ENCODE measurements at regions not wholly inside any gene's neighbourhood (a gene's known extent, or its start where the extent isn't known, plus 50 kb on each side); places are given as distances from the start of the nearest gene placed in this dataset.

GRCh38 chr4:4776934-4777333, 82.5 kb upstream of the MSX1 start:
- DNase-seq (ENCODE audit: extremely low read depth in 1 of 11, low read depth in 9 of 11, low spot score in 4 of 11), result no peak

DNA sequence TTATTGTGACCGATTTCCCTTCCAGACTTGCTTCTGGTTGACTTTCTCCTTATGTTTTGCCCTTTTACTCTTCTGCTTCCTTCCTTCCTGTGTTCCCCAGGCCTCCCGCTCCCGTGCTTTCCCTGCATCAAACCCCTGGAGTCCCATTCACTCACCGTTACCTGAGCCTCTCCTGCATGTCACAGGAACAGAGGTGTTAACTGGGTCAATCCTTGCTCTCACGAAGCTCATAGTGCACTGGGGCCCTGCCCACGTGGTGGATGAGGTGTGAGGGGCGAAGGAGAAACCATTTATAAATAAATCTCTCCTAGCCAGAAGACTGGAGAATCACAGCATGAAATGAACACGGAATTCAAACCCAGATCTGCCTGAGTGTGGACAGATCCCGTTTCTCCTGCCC, 83.1 kb upstream of the MSX1 start:
- no peak for DNase-seq (ENCODE audit: extremely low read depth in 1 of 11, low read depth in 9 of 11, low spot score in 4 of 11)

- DNase-seq (ENCODE audit: extremely low read depth in 1 of 11, low read depth in 9 of 11, low spot score in 4 of 11), result no peak
Observed at GRCh38 chr4:4775493-4776004, 83.9 kb upstream of the MSX1 start.

DNA sequence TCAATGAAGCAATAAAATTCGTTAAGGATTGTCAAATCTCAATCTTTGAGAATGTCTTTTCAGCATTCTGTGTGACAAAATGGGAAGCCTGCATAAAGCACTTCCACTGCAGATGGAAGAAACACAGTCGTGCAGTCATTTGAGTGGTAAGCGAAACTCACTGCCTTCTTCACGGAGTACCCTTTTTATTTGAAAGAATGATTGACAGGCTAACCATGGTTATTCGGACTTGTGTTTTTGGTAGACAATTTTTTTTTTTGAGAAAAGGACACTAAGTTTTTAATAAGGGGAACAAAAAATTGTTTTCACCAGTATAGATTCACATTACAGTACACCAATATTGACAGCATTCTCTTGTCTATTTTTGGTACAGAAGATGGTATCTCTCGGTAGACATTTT, 86.9 kb upstream of the MSX1 start:
- DNase-seq (ENCODE audit: extremely low read depth in 1 of 11, low read depth in 9 of 11, low spot score in 4 of 11), result no peak

- no peak for DNase-seq (ENCODE audit: extremely low read depth in 1 of 11, low read depth in 9 of 11, low spot score in 4 of 11)
Observed at GRCh38 chr4:4771160-4771559, 88.3 kb upstream of the MSX1 start.

DNA sequence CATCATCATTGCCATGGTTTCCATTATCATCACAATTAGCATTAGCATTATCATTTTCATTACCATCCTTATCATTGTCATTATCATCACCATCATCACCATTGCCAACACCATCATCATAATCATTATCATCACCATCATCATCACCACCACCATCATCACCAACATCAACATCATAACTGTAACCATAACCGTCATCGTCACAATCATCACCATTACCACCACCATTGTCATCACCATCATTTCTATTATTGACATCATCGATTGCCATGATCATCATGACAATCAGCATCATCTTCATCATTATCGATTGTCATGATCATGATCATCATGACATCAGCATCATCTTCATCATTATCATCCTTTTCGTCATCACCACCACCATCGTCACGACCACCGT, 88.9 kb upstream of the MSX1 start:
- no peak for DNase-seq (ENCODE audit: extremely low read depth in 1 of 11, low read depth in 9 of 11, low spot score in 4 of 11)

- DNase-seq (ENCODE audit: extremely low read depth in 1 of 11, low read depth in 9 of 11, low spot score in 4 of 11), result no peak
Observed at GRCh38 chr4:4766564-4766963, 92.9 kb upstream of the MSX1 start.

DNA sequence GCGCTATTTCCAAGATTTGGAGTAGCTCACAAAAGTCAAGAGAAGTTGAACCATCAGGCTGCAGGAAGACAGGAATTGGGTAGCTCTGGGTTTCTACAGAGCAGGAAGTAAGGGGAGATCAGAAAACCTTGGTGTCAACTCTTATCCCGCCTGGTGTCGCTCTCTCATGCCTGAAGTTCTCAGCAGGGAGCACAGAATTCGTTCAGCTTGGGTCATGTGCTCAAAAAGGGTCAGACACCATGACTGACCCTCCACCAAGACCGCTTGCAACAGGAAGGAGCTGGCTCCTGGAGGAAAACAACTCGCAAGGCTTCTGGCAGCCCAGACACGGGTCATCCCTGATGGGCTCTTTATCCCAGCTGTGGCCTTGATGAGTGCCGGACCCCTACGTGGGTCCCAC, 93.7 kb upstream of the MSX1 start:
- DNase-seq (ENCODE audit: extremely low read depth in 1 of 11, low read depth in 9 of 11, low spot score in 4 of 11), result no peak

DNA sequence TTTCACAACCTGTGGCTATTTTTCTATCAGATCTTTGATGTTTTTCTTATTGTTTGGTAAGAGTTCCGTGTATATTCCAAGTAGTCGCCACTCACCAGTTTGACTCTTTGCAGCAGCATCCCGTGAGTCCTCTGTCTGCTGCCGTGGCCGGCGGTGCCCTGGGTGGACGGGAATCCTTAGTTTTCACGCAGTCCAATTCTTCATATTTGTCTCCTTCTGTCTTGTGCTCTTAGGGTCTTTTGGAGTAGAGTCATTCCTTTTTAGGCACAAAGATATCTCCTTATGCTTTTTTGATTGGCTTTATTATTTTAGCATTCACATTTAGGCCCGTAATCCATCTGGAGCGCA, 94.9 kb upstream of the MSX1 start:
- no peak for DNase-seq (ENCODE audit: extremely low read depth in 1 of 11, low read depth in 9 of 11, low spot score in 4 of 11)

DNA sequence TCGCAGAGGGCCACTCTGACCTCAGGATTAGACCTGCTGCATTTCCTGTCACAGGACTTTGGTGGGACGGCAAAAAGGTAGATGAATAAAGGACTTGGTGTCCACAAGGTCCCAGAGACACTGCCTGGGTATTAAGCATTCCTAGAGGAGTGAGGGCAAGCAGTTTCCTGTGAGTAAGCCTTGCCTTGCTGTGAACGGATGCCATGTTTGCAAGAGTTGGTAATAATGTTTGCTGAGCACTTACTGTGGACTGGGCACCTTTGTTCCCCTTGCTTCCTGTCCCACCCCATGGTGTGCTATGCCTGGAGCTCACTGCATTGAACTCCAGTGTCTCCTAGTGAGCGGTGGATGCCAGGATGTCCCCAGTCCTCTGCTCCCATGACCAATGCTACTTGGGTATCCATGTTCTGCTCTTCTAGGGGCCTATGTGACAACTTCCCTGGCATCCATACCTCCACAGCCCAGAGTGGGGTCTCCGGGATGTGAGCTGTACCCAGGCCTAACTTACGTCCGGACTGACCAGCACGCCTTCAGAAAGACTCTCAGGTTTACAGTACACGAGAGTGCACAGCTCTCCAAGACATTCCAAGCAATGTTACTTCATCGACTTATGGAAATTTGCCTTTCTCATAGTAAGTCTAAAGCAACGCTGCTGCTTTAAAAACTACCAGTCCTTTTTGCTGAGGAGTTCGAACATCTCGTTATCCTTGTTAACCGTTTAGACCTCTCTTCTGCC, 95.5 kb upstream of the MSX1 start:
- no peak for DNase-seq (ENCODE audit: extremely low read depth in 1 of 11, low read depth in 9 of 11, low spot score in 4 of 11)

- DNase-seq (ENCODE audit: extremely low read depth in 1 of 11, low read depth in 9 of 11, low spot score in 4 of 11), result peak in 10 of 11 donors; percentile 31 to 78 (median 54)
Observed at GRCh38 chr4:4762909-4763821, 96.3 kb upstream of the MSX1 start.

DNA sequence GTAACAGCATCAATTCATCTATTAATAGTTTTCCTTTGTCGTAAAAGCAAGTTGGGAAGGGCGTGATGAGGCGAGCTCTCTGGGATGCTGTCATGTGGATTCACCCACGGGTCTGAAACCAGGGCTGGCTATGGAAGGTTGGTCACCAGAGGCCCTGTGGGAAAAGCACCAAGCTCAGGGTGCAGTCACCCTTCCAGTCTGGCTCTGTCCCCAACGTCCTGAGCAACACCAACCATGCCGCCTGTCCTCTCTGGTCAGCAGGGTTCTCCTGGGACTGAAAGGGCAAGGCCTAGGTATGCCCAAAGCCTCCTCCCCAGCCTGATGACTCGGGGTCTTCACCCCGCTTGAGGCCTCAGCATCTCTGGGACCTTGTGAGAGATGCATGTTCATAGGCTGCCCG, 97.2 kb upstream of the MSX1 start:
- no peak for DNase-seq (ENCODE audit: extremely low read depth in 1 of 11, low read depth in 9 of 11, low spot score in 4 of 11)

DNA sequence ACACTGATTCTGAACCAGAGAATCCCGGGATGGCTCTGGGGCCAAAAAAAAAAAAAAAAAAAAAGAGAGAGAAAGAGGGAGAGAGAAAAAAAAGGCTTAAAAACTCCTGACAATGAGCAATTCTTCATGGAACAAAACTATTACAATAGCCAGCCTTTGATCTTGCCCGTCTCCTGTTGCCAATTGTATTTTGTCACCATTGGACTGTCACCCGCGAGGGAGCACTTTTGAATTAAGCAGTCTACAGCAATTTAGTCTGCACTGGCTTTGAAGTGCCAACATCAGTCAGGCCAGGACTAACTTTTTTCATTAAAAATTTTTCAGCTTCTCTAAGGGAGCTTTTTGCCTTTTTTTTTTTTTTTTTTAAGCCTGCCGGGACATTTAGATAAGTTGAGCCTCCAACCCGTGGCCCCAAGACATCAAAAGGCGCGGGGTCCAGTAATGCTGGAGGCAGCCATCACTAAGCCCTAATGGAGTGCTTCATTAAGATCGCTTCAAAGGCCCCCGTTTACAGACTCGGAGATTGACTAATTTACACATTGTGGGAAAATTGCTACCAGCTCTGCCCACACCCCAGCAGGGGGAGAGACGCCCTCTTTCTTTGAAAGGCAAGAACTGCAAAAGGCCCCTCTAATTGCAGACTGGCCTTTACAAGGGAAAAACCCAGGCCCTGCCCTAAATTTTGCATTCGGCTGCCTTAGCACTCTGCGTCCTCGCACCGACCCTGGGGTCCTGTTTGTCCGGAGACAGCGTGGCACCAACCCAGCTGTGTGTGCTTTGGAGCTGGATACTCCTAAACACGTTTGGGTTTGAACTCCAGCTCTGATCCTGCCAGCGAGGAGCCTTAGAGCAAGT, 98.1 kb upstream of the MSX1 start:
- DNase-seq (ENCODE audit: extremely low read depth in 1 of 11, low read depth in 9 of 11, low spot score in 4 of 11), result no peak

DNA sequence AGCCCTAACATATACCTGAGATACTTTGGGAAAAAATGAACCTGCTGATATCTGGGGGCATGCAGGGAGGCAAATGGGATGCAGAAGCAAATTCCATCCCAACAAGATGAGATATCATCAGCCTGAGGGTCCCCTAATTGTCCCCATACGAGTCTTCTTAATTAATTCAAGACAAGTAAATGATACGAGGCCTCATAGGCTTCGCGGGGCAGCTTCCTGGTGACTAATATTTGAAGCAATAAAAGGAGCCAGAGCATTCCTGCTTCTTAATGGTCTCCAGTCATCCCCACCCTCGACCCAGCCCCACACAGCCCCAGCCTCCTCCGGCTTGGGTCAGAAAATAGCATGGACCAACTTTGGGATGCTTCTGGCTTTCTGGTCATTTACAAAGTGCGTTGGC, 99.6 kb upstream of the MSX1 start:
- DNase-seq (ENCODE audit: extremely low read depth in 1 of 11, low read depth in 9 of 11, low spot score in 4 of 11), result no peak

GRCh38 chr4:4759232-4759631, 100.2 kb upstream of the MSX1 start:
- no peak for DNase-seq (ENCODE audit: extremely low read depth in 1 of 11, low read depth in 9 of 11, low spot score in 4 of 11)

- no peak for DNase-seq (ENCODE audit: extremely low read depth in 1 of 11, low read depth in 9 of 11, low spot score in 4 of 11)
Observed at GRCh38 chr4:4758681-4759080, 100.8 kb upstream of the MSX1 start.

DNA sequence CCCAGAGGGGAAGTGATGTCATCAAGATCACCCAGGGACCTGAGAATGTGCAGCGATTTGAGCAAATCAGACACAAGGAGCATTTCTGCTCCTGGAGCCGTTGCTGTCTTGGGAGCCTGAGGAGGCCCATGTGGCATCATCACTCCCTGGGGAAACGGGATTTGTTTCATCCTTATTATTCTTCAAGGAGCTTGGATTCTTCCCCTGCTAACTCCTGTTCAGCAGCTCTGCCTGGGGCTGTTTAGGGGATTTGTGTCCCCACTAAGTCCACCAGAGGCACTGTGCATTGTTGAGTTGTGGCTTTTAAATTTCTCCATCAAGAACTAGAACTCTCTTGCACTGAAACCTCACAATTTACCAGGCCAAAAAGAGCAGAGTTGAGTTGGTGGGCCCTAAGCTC, 104.2 kb upstream of the MSX1 start:
- DNase-seq (ENCODE audit: extremely low read depth in 1 of 11, low read depth in 9 of 11, low spot score in 4 of 11), result no peak

DNA sequence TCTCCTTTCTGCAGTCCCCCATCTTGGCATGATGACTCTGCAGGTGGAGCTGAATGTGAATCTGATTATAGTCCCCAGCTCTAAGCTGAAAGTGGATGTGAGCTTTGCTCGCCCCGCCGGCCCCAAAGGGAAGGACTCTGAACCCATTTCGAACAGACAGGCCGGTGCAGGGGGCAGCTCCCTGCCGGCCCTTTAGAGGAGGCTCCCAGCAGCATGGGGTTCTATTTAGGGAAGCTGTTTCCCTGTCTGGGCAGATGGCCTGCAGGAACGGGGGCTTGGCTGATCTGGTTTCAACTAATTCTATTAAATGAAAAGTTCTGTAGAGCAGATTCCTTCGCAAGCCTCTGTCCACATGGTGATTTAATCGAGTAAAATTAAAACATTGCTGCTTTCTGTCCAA, 104.8 kb upstream of the MSX1 start:
- DNase-seq (ENCODE audit: extremely low read depth in 1 of 11, low read depth in 9 of 11, low spot score in 4 of 11), result no peak

DNA sequence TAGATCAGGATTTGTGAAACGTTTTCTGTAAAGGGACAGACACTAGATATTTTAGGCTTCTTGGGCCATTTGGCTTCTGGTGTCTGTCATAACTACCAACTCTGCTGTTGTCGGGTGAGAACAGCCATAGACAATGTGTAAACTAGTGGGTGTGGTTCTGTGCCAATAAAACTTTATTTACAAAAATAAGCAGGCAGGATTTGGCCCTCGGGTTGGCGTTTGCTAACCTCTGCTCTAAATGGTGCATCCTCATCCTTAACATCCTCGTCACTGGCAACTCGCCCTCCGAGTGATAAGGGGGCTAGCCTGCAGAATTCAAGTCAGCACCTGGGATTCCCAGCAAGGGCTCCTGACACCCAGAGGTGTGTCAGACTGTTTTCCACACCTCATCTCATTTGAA, 105.8 kb upstream of the MSX1 start:
- DNase-seq (ENCODE audit: extremely low read depth in 1 of 11, low read depth in 9 of 11, low spot score in 4 of 11), result no peak

Measured in renal cortex interstitium (tissue), 11 donors.